Activated naive CD4-positive, alpha-beta T cell treated with anti-CD3 and anti-CD28 coated beads for 36 hours (primary cell): ENCODE measurements at regions not wholly inside any gene's neighbourhood (a gene's known extent, or its start where the extent isn't known, plus 50 kb on each side); places are given as distances from the start of the nearest gene placed in this dataset.

Source experiments
- CTCF ChIA-PET: fragments of 350-600 bp; sonication (Branson Sonifier 250); formaldehyde crosslinking; loops from one replicate; lab custom pipeline; 2021; ENCODE audit warnings: antibody characterized with exemption; lab: Charles Lee
- DNase-seq: peaks from one replicate; pipeline ENCODE4 v3.0.0-alpha.2; 2020
- H3K27ac Mint-ChIP-seq: one replicate; pipeline ENCODE4 v1.8.0; 2021; ENCODE audit warnings: mild to moderate bottlenecking, mixed read lengths
- H3K27me3 Mint-ChIP-seq: one replicate; pipeline ENCODE4 v1.8.0; 2021; ENCODE audit warnings: low read depth, mixed read lengths
- H3K36me3 Mint-ChIP-seq: one replicate; pipeline ENCODE4 v1.8.0; 2021; ENCODE audit warnings: low read depth, mixed read lengths
- H3K4me1 Mint-ChIP-seq: one replicate; pipeline ENCODE4 v1.8.0; 2021; ENCODE audit warnings: low read depth, mixed read lengths
- H3K4me3 Mint-ChIP-seq: one replicate; pipeline ENCODE4 v1.8.0; 2021; ENCODE audit warnings: mild to moderate bottlenecking, moderate library complexity, mixed read lengths
- H3K9me3 Mint-ChIP-seq: one replicate; pipeline ENCODE4 v1.8.0; 2021; ENCODE audit warnings: mixed read lengths
- intact Hi-C: fragments of 100-400 bp; cut with micrococcal nuclease; formaldehyde crosslinking; loops from one replicate; pipeline ENCODE4 v1.15.1; 2023

- DNase-seq, result no peak
- H3K4me3 Mint-ChIP-seq, result no peak overlapping the region
- intact Hi-C loops, result no loop called here
- H3K36me3 Mint-ChIP-seq, result no peaks in the 10 kb centered on the region
- CTCF ChIA-PET, result no interaction called here
- H3K27ac Mint-ChIP-seq, result no peak overlapping the region
- no peaks in the 10 kb centered on the region for H3K4me1 Mint-ChIP-seq
- no peaks in the 10 kb centered on the region for H3K27me3 Mint-ChIP-seq
- H3K9me3 Mint-ChIP-seq, result peaks cover 13% of the 10 kb centered on the region
Observed at GRCh38 chr16:6615636-6616035, 717.0 kb upstream of the RBFOX1 start.

GRCh38 chr16:6611535-6611934 is 721.1 kb upstream of the RBFOX1 start:
- H3K9me3 Mint-ChIP-seq, result peaks cover 6% of the 10 kb centered on the region
- H3K4me3 Mint-ChIP-seq, result no peak overlapping the region
- CTCF ChIA-PET, result no interaction called here
- H3K27me3 Mint-ChIP-seq, result no peaks in the 10 kb centered on the region
- intact Hi-C loops, result no loop called here
- H3K36me3 Mint-ChIP-seq, result no peaks in the 10 kb centered on the region
- DNase-seq, result no peak
- H3K4me1 Mint-ChIP-seq, result no peaks in the 10 kb centered on the region
- H3K27ac Mint-ChIP-seq, result no peak overlapping the region

GRCh38 chr16:6605490-6605889 is 727.2 kb upstream of the RBFOX1 start:
- H3K9me3 Mint-ChIP-seq, result peaks cover 3% of the 10 kb centered on the region

GRCh38 chr16:6603780-6604325 is 728.8 kb upstream of the RBFOX1 start:
- no peaks in the 10 kb centered on the region for H3K27me3 Mint-ChIP-seq

More at GRCh38 chr16:6605490-6605889, 727.2 kb upstream of the RBFOX1 start:
- no peak overlapping the region for H3K4me3 Mint-ChIP-seq
- no peaks in the 10 kb centered on the region for H3K4me1 Mint-ChIP-seq
- DNase-seq, result no peak
- CTCF ChIA-PET, result no interaction called here
- intact Hi-C loops, result no loop called here
- H3K27ac Mint-ChIP-seq, result no peak overlapping the region
- no peaks in the 10 kb centered on the region for H3K27me3 Mint-ChIP-seq
- H3K36me3 Mint-ChIP-seq, result no peaks in the 10 kb centered on the region

GRCh38 chr16:6602405-6602804 is 730.2 kb upstream of the RBFOX1 start:
- intact Hi-C loops, result no loop called here
- CTCF ChIA-PET, result no interaction called here
- Mint-ChIP-seq H3K27ac (no peak overlapping the region), H3K4me3 (no peak overlapping the region), H3K36me3 (no peaks in the 10 kb centered on the region), H3K27me3 (no peaks in the 10 kb centered on the region), H3K9me3 (no peaks in the 10 kb centered on the region), H3K4me1 (no peaks in the 10 kb centered on the region)
- no peak for DNase-seq

More at GRCh38 chr16:6603780-6604325, 728.8 kb upstream of the RBFOX1 start:
- Mint-ChIP-seq H3K4me3 (no peak overlapping the region), H3K4me1 (no peaks in the 10 kb centered on the region), H3K27ac (no peak overlapping the region), H3K36me3 (no peaks in the 10 kb centered on the region), H3K9me3 (peaks cover under 1% of the 10 kb centered on the region)
- CTCF ChIA-PET, result no interaction called here
- no peak for DNase-seq
- intact Hi-C loops, result no loop called here

- Mint-ChIP-seq H3K4me3 (no peak overlapping the region), H3K36me3 (no peaks in the 10 kb centered on the region), H3K27ac (no peak overlapping the region), H3K9me3 (no peaks in the 10 kb centered on the region), H3K27me3 (no peaks in the 10 kb centered on the region), H3K4me1 (no peaks in the 10 kb centered on the region)
- no peak for DNase-seq
- CTCF ChIA-PET, result interaction anchor here (0.6 kb wide), 1 partner anchor 1075 kb away, joined by 3 read pairs; no protein-coding TSS in a partner anchor
- intact Hi-C loops, result no loop called here
Observed at GRCh38 chr16:6600167-6600566, 732.5 kb upstream of the RBFOX1 start.

GRCh38 chr16:6593799-6594198 is 738.8 kb upstream of the RBFOX1 start:
- H3K4me3 Mint-ChIP-seq, result no peak overlapping the region
- no peaks in the 10 kb centered on the region for H3K4me1 Mint-ChIP-seq
- no peak for DNase-seq
- intact Hi-C loops, result no loop called here
- H3K27me3 Mint-ChIP-seq, result peaks cover 2% of the 10 kb centered on the region
- H3K27ac Mint-ChIP-seq, result no peak overlapping the region
- no peaks in the 10 kb centered on the region for H3K36me3 Mint-ChIP-seq
- CTCF ChIA-PET, result no interaction called here
- H3K9me3 Mint-ChIP-seq, result peaks cover 4% of the 10 kb centered on the region

GRCh38 chr16:6576606-6577005 is 756.0 kb upstream of the RBFOX1 start:
- no peaks in the 10 kb centered on the region for H3K27me3 Mint-ChIP-seq
- no peak for DNase-seq
- intact Hi-C loops, result no loop called here
- no peak overlapping the region for H3K4me3 Mint-ChIP-seq
- H3K4me1 Mint-ChIP-seq, result no peaks in the 10 kb centered on the region
- H3K27ac Mint-ChIP-seq, result no peak overlapping the region
- H3K9me3 Mint-ChIP-seq, result no peaks in the 10 kb centered on the region
- no peaks in the 10 kb centered on the region for H3K36me3 Mint-ChIP-seq
- CTCF ChIA-PET, result no interaction called here

GRCh38 chr16:6576113-6576512 is 756.5 kb upstream of the RBFOX1 start:
- Mint-ChIP-seq H3K27me3 (no peaks in the 10 kb centered on the region), H3K4me3 (no peak overlapping the region), H3K36me3 (no peaks in the 10 kb centered on the region), H3K27ac (no peak overlapping the region), H3K9me3 (no peaks in the 10 kb centered on the region), H3K4me1 (no peaks in the 10 kb centered on the region)
- DNase-seq, result no peak
- intact Hi-C loops, result no loop called here
- CTCF ChIA-PET, result no interaction called here

- no peak overlapping the region for H3K27ac Mint-ChIP-seq
- no peaks in the 10 kb centered on the region for H3K27me3 Mint-ChIP-seq
- H3K9me3 Mint-ChIP-seq, result no peaks in the 10 kb centered on the region
- no peak overlapping the region for H3K4me3 Mint-ChIP-seq
- no peak for DNase-seq
- no peaks in the 10 kb centered on the region for H3K36me3 Mint-ChIP-seq
- intact Hi-C loops, result no loop called here
- CTCF ChIA-PET, result no interaction called here
- H3K4me1 Mint-ChIP-seq, result no peaks in the 10 kb centered on the region
Observed at GRCh38 chr16:6574146-6574545, 758.5 kb upstream of the RBFOX1 start.

GRCh38 chr16:6573577-6573976 is 759.1 kb upstream of the RBFOX1 start:
- Mint-ChIP-seq H3K27me3 (no peaks in the 10 kb centered on the region), H3K36me3 (no peaks in the 10 kb centered on the region), H3K4me1 (no peaks in the 10 kb centered on the region), H3K27ac (no peak overlapping the region), H3K4me3 (no peak overlapping the region), H3K9me3 (no peaks in the 10 kb centered on the region)
- DNase-seq, result no peak
- CTCF ChIA-PET, result no interaction called here
- intact Hi-C loops, result no loop called here

GRCh38 chr16:6571044-6571443 is 761.6 kb upstream of the RBFOX1 start:
- intact Hi-C loops, result no loop called here
- DNase-seq, result no peak
- H3K27ac Mint-ChIP-seq, result no peak overlapping the region
- H3K4me3 Mint-ChIP-seq, result no peak overlapping the region
- H3K27me3 Mint-ChIP-seq, result no peaks in the 10 kb centered on the region
- no peaks in the 10 kb centered on the region for H3K9me3 Mint-ChIP-seq
- CTCF ChIA-PET, result no interaction called here
- no peaks in the 10 kb centered on the region for H3K36me3 Mint-ChIP-seq
- no peaks in the 10 kb centered on the region for H3K4me1 Mint-ChIP-seq

- CTCF ChIA-PET, result no interaction called here
- intact Hi-C loops, result no loop called here
- no peak for DNase-seq
Observed at GRCh38 chr16:6570530-6570929, 762.1 kb upstream of the RBFOX1 start.

More at GRCh38 chr16:6570530-6570929, 762.1 kb upstream of the RBFOX1 start:
- Mint-ChIP-seq H3K4me3 (no peak overlapping the region), H3K27ac (no peak overlapping the region), H3K9me3 (no peaks in the 10 kb centered on the region), H3K36me3 (no peaks in the 10 kb centered on the region), H3K4me1 (no peaks in the 10 kb centered on the region), H3K27me3 (no peaks in the 10 kb centered on the region)
